ENCODE measurements at regions not wholly inside any gene's neighbourhood (a gene's known extent, or its start where the extent isn't known, plus 50 kb on each side); places are given as distances from the start of the nearest gene placed in this dataset.

GRCh38 chr6:4367643-4368042 is 232.3 kb upstream of the ECI2 start:
- H3K27me3 Mint-ChIP-seq (ENCODE audit: insufficient read depth, low read depth, poor library complexity) = peaks cover 2% of the 10 kb centered on the region
- H3K36me3 Mint-ChIP-seq (ENCODE audit: low read depth) = 0 out of 3 replicates have a peak, but pooled peaks cover 2% of the 10 kb centered on the region
- Histone ChIP-seq H3K79me2 (replicated peaks; ENCODE audit: insufficient read depth) (no peaks in the 10 kb centered on the region), H3K4me2 (no peak overlapping the region), H4K20me1 (replicated peaks; ENCODE audit: insufficient read depth) (no peaks in the 10 kb centered on the region), H3K4me3 (no peak overlapping the region), H3K4me1 (ENCODE audit: insufficient read depth) (no peaks in the 10 kb centered on the region), H3K27ac (ENCODE audit: low read depth) (no peak overlapping the region), H3F3A (replicated peaks; ENCODE audit: low read depth) (no peaks in the 10 kb centered on the region), H3K9me2 (ENCODE audit: insufficient read depth) (no peaks in the 10 kb centered on the region), H3K36me3 (ENCODE audit: insufficient read depth) (no peaks in the 10 kb centered on the region), H3K27me3 (ENCODE audit: insufficient read depth) (no peaks in the 10 kb centered on the region), H2AFZ (no peak overlapping the region)
- H3K4me1 Mint-ChIP-seq = peaks cover 5% of the 10 kb centered on the region; the same call in 2 of the 3 replicates
- no peak overlapping the region for H3K27ac Mint-ChIP-seq
- DNase-seq (ENCODE audit: low spot score) = no peak
- H3K9me3 Mint-ChIP-seq = no peaks in the 10 kb centered on the region
- no peak for TF ChIP-seq STAT1 (IDR thresholded peaks at IDR 0.05; ENCODE audit: unreplicated experiment)
- TF ChIP-seq ETS1 (IDR thresholded peaks at IDR 0.05) = no peak
- TF ChIP-seq EZH2 (IDR thresholded peaks at IDR 0.05; ENCODE audit: low read depth, unreplicated experiment) = no peak
- TF ChIP-seq ZNF462 (CRISPR knock-in tag; IDR thresholded peaks at IDR 0.05) = no peak
- TF ChIP-seq POLR2AphosphoS5 (IDR thresholded peaks at IDR 0.05; ENCODE audit: low read depth) = no peak
- no peak for TF ChIP-seq ZNF114 (CRISPR knock-in tag; IDR thresholded peaks at IDR 0.05)
- no peak for TF ChIP-seq REST (IDR thresholded peaks at IDR 0.05; ENCODE audit: unreplicated experiment)
- no peak for ATAC-seq
- H3K4me3 Mint-ChIP-seq = no peak overlapping the region

All from GM23338 (cell line).